HG03060 (cell line): ENCODE measurements at regions not wholly inside any gene's neighbourhood (a gene's known extent, or its start where the extent isn't known, plus 50 kb on each side); places are given as distances from the start of the nearest gene placed in this dataset.
"Not testable (repeated sequence)": the region's sequence is repeated elsewhere in the genome, so short reads cannot be mapped to it uniquely, and the experiment has no call there.

ENCODE experiments used
- ATAC-seq: cut with Tn5 transposase; IDR thresholded peaks from one replicate; pipeline ENCODE4 v1.9.1; 2021; ENCODE audit warnings: low read depth, moderate number of reproducible peaks; ENCODE audit not compliant: unreplicated experiment

- ATAC-seq = no peak
Measured at GRCh38 chr3:157859541-157859940, 246.7 kb downstream of the SHOX2 start.

- no peak for ATAC-seq
Measured at GRCh38 chr3:157858821-157859220, 247.4 kb downstream of the SHOX2 start.

GRCh38 chr3:157857440-157857839, 248.8 kb downstream of the SHOX2 start:
- ATAC-seq = no peak

GRCh38 chr3:157856078-157856939, 249.9 kb downstream of the SHOX2 start:
- no peak for ATAC-seq

- ATAC-seq = not testable (repeated sequence)
Measured at GRCh38 chr3:157845839-157846238, 260.4 kb downstream of the SHOX2 start.

- no peak for ATAC-seq
Measured at GRCh38 chr3:157844800-157845565, 261.2 kb downstream of the SHOX2 start.

- ATAC-seq = no peak
Measured at GRCh38 chr3:157844216-157844615, 262.0 kb downstream of the SHOX2 start.

GRCh38 chr3:157841029-157841428, 265.2 kb downstream of the SHOX2 start:
- ATAC-seq = no peak

GRCh38 chr3:157840564-157840963, 265.7 kb downstream of the SHOX2 start:
- ATAC-seq = no peak

- no peak for ATAC-seq
Measured at GRCh38 chr3:157838457-157838856, 267.8 kb downstream of the SHOX2 start.

- no peak for ATAC-seq
Measured at GRCh38 chr3:157837336-157837735, 268.9 kb downstream of the SHOX2 start.

GRCh38 chr3:157836022-157836421, 270.2 kb downstream of the SHOX2 start:
- ATAC-seq = no peak

- no peak for ATAC-seq
Measured at GRCh38 chr3:157832588-157832987, 273.6 kb downstream of the SHOX2 start.

- ATAC-seq = no peak
Measured at GRCh38 chr3:157830556-157831236, 275.5 kb downstream of the SHOX2 start.

- no peak for ATAC-seq
Measured at GRCh38 chr3:157829786-157830185, 276.4 kb downstream of the SHOX2 start.

GRCh38 chr3:157824281-157824680, 281.9 kb downstream of the SHOX2 start:
- no peak for ATAC-seq

GRCh38 chr3:157823050-157823449, 283.2 kb downstream of the SHOX2 start:
- no peak for ATAC-seq

GRCh38 chr3:157820157-157820517, 286.1 kb downstream of the SHOX2 start:
- no peak for ATAC-seq

- no peak for ATAC-seq
Measured at GRCh38 chr3:157819270-157820156, 286.7 kb downstream of the SHOX2 start.

GRCh38 chr3:157816896-157817295, 289.3 kb downstream of the SHOX2 start:
- no peak for ATAC-seq
